ENCODE measurements at regions not wholly inside any gene's neighbourhood (a gene's known extent, or its start where the extent isn't known, plus 50 kb on each side); places are given as distances from the start of the nearest gene placed in this dataset.

DNA sequence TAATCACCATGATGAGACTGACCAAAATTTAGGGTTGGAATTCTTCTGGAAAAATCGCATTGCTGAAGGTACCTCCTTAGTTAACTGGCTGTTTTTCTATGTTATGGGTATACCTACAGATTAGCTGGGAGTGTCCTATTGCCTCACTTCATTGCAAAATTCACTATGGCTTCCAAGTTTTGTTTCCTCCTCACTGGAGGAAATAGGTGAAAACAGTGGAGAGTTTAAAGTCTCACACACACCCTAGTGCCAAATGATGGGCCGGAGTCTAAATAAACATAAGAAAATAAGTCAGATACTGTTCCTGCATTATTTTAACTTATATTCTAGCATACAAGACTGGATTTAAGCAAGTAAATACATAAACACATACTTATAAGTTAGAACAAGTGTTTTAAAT is 98.2 kb downstream of the AHR start:
- no peak for TF ChIP-seq CTCF (conservative IDR thresholded peaks at IDR 0.05)
- no peak for TF ChIP-seq ZFX (IDR thresholded peaks at IDR 0.05)
- H3K27ac ChIP-seq: no peak overlapping the region

GRCh38 chr7:17401791-17402627 is 103.6 kb downstream of the AHR start:
- H3K27ac ChIP-seq: no peak overlapping the region
- no peak for TF ChIP-seq CTCF (conservative IDR thresholded peaks at IDR 0.05)
- TF ChIP-seq ZFX (IDR thresholded peaks at IDR 0.05): no peak

DNA sequence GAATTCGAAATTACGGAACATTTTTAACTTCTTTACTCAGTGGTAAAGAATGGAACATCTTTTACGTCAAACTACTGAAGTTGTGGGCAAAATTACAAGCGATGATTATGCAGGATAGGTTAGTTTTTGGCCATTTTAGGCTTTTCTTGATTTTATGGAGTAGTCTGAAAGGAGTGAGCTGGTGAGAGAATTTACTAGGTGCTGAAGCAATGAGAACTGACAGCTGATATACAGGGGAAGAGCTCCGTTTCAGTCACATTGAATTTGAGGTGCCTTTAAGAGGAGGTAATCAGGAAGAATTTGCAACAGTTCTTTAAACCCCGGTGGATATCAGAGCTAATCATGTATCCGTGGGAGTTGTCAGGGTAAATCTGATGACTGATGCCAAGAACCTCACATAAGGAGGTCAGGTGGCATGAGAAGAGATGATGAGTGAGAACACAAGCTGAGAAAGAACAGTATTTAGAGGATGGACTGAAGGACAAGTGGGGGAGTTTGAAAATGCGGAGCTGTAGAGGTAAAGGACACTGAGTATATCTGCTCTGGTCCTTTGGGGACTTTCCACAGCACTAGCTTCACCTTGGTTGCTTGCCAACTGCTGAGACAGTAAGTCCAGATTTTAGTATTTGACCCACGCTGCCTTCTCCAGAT is 104.3 kb downstream of the AHR start:
- no peak for TF ChIP-seq ZFX (IDR thresholded peaks at IDR 0.05)
- no peak for TF ChIP-seq CTCF (conservative IDR thresholded peaks at IDR 0.05)
- no peak overlapping the region for H3K27ac ChIP-seq

GRCh38 chr7:17404006-17404405 is 105.6 kb downstream of the AHR start:
- no peak for TF ChIP-seq ZFX (IDR thresholded peaks at IDR 0.05)
- H3K27ac ChIP-seq: no peak overlapping the region

- H3K27ac ChIP-seq: no peak overlapping the region
- TF ChIP-seq ZFX (IDR thresholded peaks at IDR 0.05): no peak
- TF ChIP-seq CTCF (conservative IDR thresholded peaks at IDR 0.05): no peak
Observed at GRCh38 chr7:17405786-17406185, 107.3 kb downstream of the AHR start.

- no peak overlapping the region for H3K27ac ChIP-seq
- no peak for TF ChIP-seq CTCF (conservative IDR thresholded peaks at IDR 0.05)
- TF ChIP-seq ZFX (IDR thresholded peaks at IDR 0.05): no peak
Observed at GRCh38 chr7:17406738-17407137, 108.3 kb downstream of the AHR start.

GRCh38 chr7:17407229-17407628 is 108.8 kb downstream of the AHR start:
- TF ChIP-seq CTCF (conservative IDR thresholded peaks at IDR 0.05) (no peak), ZFX (IDR thresholded peaks at IDR 0.05) (no peak)
- H3K27ac ChIP-seq: no peak overlapping the region
